Activated naive CD4-positive, alpha-beta T cell treated with anti-CD3 and anti-CD28 coated beads, Interleukin-2, amount 50 U/mL, for 16 hours (primary cell): ENCODE measurements at regions not wholly inside any gene's neighbourhood (a gene's known extent, or its start where the extent isn't known, plus 50 kb on each side); places are given as distances from the start of the nearest gene placed in this dataset.
"Not testable (repeated sequence)": the region's sequence is repeated elsewhere in the genome, so short reads cannot be mapped to it uniquely, and the experiment has no call there.

Experiments used
- DNase-seq: peaks from one replicate; pipeline ENCODE4 v3.0.0-alpha.2; 2020

GRCh38 chr3:152583963-152584362 lies 251.0 kb upstream of the P2RY1 start:
- DNase-seq, result no peak

DNA sequence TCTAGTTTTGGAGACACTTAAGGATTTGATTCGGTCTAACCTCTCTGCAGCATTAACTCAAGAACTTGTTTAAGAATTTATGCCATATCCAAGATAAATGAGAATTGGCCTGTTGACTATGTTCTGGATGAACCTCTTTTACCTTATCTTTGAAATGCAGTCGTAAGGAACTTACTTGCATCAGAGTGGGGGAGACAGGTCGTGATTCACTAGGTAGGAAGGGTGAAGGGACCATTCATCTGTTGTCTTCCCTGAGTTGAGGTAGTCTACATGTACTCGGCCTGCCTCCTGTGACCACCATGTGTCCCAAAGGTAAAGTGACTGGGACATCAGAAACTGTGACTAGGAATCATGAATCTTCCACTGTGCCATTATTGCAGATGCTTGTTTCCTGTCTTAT lies 248.0 kb upstream of the P2RY1 start:
- no peak for DNase-seq

GRCh38 chr3:152587861-152588260 lies 247.1 kb upstream of the P2RY1 start:
- no peak for DNase-seq

- DNase-seq, result no peak
These were observed 245.3 kb upstream of the P2RY1 start for GRCh38 chr3:152589644-152590043.

GRCh38 chr3:152591515-152591914 lies 243.4 kb upstream of the P2RY1 start:
- DNase-seq, result no peak

GRCh38 chr3:152593242-152593641 lies 241.7 kb upstream of the P2RY1 start:
- DNase-seq, result no peak

GRCh38 chr3:152595975-152596821 lies 238.7 kb upstream of the P2RY1 start:
- no peak for DNase-seq

DNA sequence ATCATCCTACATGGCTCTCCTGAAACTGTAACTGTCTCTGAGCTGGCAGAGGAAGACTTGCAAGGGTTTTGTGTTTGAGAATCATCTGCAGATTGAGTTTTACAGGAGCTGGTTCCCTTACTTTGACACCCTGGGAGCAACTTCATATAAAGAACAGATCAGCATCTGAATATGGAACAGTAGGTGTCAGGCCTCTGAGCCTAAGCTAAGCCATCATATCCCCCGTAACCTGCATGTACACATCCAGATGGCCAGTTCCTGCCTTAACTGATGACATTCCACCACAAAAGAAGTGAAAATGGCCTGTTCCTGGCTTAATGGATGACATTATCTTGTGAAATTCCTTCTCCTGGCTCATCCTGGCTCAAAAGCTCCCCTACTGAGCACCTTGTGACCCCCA lies 238.1 kb upstream of the P2RY1 start:
- not testable (repeated sequence) for DNase-seq

DNA sequence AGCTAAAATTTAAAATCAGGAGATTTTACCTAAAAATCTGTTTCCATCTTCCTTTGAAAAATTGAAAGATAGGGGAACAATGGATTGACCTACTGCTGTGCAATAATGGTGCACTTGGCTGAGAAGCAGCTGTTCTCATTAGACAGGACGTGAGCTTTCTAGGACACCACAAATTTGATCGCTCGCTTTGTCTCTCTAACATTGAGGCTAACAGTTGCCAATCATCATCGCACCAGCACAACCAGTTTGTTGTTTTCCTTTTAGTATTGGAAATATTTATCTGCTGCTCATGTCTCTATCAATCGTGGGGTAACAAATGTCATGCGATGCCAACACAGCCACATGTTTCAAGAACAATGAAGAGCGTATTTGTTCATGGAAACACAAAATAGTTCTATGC lies 228.8 kb upstream of the P2RY1 start:
- no peak for DNase-seq

- DNase-seq, result no peak
These were observed 227.8 kb upstream of the P2RY1 start for GRCh38 chr3:152607179-152607578.

GRCh38 chr3:152608696-152609594 lies 226.0 kb upstream of the P2RY1 start:
- DNase-seq, result no peak

DNA sequence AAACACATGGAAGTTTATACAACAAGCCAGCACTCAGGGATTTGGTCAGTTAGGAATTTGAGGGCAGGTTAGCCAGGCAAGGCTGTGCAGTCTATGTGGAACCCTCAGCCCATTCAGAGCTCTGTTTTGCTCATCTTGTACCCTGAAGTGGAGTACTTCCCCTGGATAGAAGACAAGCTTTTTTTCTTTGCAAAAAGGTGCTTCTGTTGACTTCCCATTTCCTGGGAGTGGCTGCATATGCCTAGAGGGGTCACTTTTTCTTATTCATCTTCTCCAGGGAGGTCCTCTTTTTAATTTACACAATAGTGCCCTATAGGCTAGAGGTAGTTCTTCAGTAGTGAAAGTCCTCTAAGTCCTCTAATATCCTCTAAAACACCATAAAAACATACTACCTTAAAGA lies 225.0 kb upstream of the P2RY1 start:
- no peak for DNase-seq

GRCh38 chr3:152610622-152611021 lies 224.3 kb upstream of the P2RY1 start:
- DNase-seq, result no peak

GRCh38 chr3:152611905-152612304 lies 223.0 kb upstream of the P2RY1 start:
- DNase-seq, result no peak

DNA sequence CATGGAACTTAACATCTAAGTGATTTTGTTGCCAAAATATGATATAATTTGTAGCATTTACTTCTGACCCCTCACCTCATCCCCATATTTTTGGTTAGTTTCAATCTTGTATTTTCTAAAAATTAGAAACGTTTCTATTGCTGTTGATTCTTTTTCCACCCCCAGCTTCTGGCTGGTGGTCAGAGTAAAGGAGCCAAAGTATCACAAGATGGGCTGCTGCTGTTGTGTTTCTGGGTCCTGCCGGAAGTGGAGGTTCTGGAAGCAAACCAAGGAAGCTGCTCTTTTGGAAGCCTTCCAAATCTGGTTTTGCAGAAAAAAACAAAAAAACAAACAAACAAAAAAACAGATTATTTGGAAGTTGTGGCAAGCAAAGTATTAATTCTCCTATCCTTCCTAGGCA lies 221.1 kb upstream of the P2RY1 start:
- no peak for DNase-seq

DNA sequence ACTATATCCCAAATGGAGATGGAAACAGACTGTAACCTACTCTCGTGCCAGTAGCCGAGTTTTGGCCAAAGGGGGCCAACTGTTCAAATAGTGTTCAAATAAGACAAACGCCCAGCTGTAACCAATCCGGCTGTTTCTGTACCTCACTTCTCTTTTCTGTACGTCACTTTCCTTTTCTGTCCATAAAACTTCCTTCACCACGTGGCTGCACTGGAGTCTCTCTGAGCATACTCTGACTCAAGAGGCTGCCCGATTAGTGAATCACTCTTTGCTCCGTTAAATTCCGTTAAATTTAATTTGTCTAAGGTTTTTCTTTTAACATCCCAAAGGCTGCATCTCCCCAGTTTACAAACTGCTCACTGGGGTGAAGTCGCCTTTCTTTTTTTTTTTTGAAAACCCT lies 219.2 kb upstream of the P2RY1 start:
- DNase-seq, result no peak

DNA sequence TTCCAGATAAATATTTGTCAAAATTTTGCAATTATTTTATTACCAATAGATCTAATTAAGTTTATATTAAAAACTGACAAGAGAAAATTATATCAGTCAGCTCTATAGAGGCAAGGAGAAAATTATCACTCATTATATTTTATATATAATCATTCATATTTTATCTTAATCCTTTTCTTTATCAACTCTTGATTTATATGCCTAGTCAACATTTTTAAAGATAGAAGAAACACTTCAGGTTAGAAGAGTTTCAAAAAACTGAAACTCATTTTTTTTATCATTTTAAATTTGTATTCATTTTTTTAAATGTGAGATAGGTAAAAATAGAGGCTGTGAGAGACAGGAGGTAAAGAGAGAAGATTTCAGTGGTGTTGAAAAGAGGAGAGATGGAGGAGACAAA lies 217.3 kb upstream of the P2RY1 start:
- no peak for DNase-seq

GRCh38 chr3:152618529-152618928 lies 216.4 kb upstream of the P2RY1 start:
- DNase-seq, result no peak

- no peak for DNase-seq
These were observed 215.2 kb upstream of the P2RY1 start for GRCh38 chr3:152619691-152620090.

DNA sequence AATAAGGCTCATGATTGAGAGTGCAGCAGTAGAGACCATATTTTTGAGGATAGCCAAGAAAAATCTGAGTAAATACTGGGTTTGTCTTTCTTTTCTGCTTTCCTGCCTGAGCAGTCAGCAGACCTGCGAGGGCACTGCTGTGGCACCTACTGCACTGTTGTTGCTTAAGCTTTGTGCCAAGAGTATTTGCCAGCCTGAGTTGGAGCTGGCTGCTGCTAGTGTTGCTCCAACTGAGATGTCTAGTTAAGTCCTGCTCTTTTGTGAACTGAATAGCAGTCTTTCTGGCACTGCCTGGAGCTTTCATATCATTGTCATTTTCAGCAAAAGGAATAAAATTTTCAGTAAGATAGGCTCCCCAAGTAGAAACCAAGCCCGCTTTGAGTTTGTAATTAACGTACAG lies 214.5 kb upstream of the P2RY1 start:
- no peak for DNase-seq

GRCh38 chr3:152621006-152621868 lies 213.7 kb upstream of the P2RY1 start:
- DNase-seq, result no peak

DNA sequence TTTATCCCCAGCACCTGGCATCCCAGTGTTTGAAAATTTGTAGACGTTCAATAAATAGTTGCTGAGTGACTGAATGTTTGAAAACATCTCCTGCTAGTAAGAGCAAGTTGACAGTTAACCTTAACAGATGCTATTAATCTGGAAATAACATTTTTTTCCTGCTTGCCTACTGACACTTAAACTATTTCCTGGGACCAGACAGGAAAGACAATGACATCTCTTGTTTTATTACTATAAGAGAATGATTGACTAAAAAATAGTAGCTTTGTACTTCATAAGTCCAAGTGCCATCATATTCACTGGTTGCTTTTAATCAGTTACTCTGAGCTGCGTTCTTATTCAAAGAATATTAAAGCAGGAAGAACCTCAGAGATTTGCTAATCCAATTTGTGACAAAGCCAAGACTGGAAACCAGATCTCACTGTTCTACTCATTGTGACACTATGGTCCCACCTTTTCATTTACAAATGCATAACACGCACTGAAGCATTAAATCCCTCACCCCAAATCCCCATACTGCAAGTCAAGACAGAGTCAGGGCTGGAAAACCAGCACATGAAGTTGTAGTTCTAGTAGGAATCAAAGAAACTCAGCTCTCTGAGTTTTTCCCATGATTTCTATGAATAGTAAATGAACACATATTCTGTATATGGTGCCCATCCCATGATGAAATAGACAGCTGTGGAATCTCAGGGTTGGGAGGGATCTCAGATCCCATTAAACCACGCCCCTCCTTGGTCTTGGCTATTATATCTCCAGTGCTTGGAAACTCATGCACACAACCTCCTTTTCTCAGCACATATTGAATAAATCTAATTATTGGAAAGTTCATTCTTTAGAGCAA lies 212.7 kb upstream of the P2RY1 start:
- no peak for DNase-seq
